OCI-LY3 (cell line): ENCODE measurements at regions not wholly inside any gene's neighbourhood (a gene's known extent, or its start where the extent isn't known, plus 50 kb on each side); places are given as distances from the start of the nearest gene placed in this dataset.

Source experiments
- H2AFZ ChIP-seq: fragments of 200-600, 300-600 bp; shearing (Covaris generic); 2 replicates; pipeline ENCODE4 v1.6.0; 2014; ENCODE audit warnings: antibody characterized with exemption, low read depth, low read length
- H3K27ac ChIP-seq: fragments of 200-600, 300-600 bp; sonication (generic); 2 replicates; pipeline ENCODE4 v1.5.1; 2014; ENCODE audit warnings: mild to moderate bottlenecking, low read length, moderate library complexity, mixed read lengths
- H3K27me3 ChIP-seq: fragments of 200-600, 300-600 bp; sonication (generic); 2 replicates; pipeline ENCODE4 v1.6.1; 2014; ENCODE audit warnings: low read depth, low read length, mixed read lengths
- H3K36me3 ChIP-seq: fragments of 200-600, 300-600 bp; sonication (generic); replicated peaks from 2 replicates; pipeline ENCODE3; 2014; ENCODE audit warnings: low read depth, low read length, mixed read lengths
- H3K4me1 ChIP-seq: fragments of 300-600, 200-600 bp; sonication (generic); 2 replicates; pipeline ENCODE4 v1.6.1; 2014; ENCODE audit warnings: low read length, mixed read lengths
- H3K4me2 ChIP-seq: fragments of 200-600, 300-600 bp; sonication (generic); 2 replicates; pipeline ENCODE4 v1.6.1; 2014; ENCODE audit warnings: low read length, mixed read lengths
- H3K4me3 ChIP-seq: fragments of 300-600, 200-600 bp; sonication (generic); 2 replicates; pipeline ENCODE4 v1.5.1; 2014; ENCODE audit warnings: antibody characterized with exemption, mild to moderate bottlenecking, low read length, moderate library complexity
- H3K79me2 ChIP-seq: fragments of 300-600, 200-600 bp; shearing (Covaris generic); 2 replicates; pipeline ENCODE4 v1.6.1; 2014; ENCODE audit warnings: mild to moderate bottlenecking, low read length, mixed read lengths
- H3K9ac ChIP-seq: fragments of 300-600, 200-600 bp; shearing (Covaris generic); 2 replicates; pipeline ENCODE4 v1.6.0; 2014; ENCODE audit warnings: mild to moderate bottlenecking, low read length, moderate library complexity
- H3K9me3 ChIP-seq: fragments of 200-600, 300-600 bp; shearing (Covaris generic); 2 replicates; pipeline ENCODE4 v1.6.1; 2014; ENCODE audit warnings: low read length, mixed read lengths; ENCODE audit not compliant: insufficient read depth
- H4K20me1 ChIP-seq: fragments of 200-600, 300-600 bp; sonication (generic); 2 replicates; pipeline ENCODE4 v1.6.1; 2016; ENCODE audit warnings: low read length, mixed read lengths; ENCODE audit not compliant: insufficient read depth
- CTCF ChIP-seq: fragments of 200-600, 300-600 bp; sonication (generic); IDR thresholded peaks from 2 replicates; pipeline ENCODE4 v1.5.1; 2014; ENCODE audit warnings: antibody characterized with exemption, low read length, low read depth
- EZH2phosphoT487 ChIP-seq: fragments of 200-600 bp; shearing (Covaris generic); IDR thresholded peaks from 2 replicates; pipeline ENCODE4 v1.6.1; 2018; ENCODE audit warnings: antibody characterized with exemption, mixed run types, low read depth

GRCh38 chr6:33950472-33950881 is 146.7 kb upstream of the MLN start:
- no peaks in the 10 kb centered on the region for H3K9me3 ChIP-seq
- no peaks in the 10 kb centered on the region for H3K79me2 ChIP-seq
- H3K4me3 ChIP-seq = no peak overlapping the region
- no peaks in the 10 kb centered on the region; the same call in 1 of the 2 replicates for H3K4me1 ChIP-seq
- H3K27ac ChIP-seq = no peak overlapping the region
- H3K4me2 ChIP-seq = no peak overlapping the region
- TF ChIP-seq EZH2phosphoT487 (no peak), CTCF (no peak)
- no peaks in the 10 kb centered on the region for H3K36me3 ChIP-seq
- no peaks in the 10 kb centered on the region for H4K20me1 ChIP-seq
- H2AFZ ChIP-seq = no peak overlapping the region
- no peak overlapping the region for H3K9ac ChIP-seq
- H3K27me3 ChIP-seq = no peaks in the 10 kb centered on the region

- H3K9ac ChIP-seq = no peak overlapping the region
- no peaks in the 10 kb centered on the region for H3K36me3 ChIP-seq
- no peak overlapping the region for H3K27ac ChIP-seq
- no peaks in the 10 kb centered on the region; the same call in 1 of the 2 replicates for H3K4me1 ChIP-seq
- no peaks in the 10 kb centered on the region for H3K9me3 ChIP-seq
- H3K4me2 ChIP-seq = no peak overlapping the region
- H3K4me3 ChIP-seq = no peak overlapping the region
- H4K20me1 ChIP-seq = no peaks in the 10 kb centered on the region
- H3K27me3 ChIP-seq = no peaks in the 10 kb centered on the region
- no peaks in the 10 kb centered on the region for H3K79me2 ChIP-seq
- H2AFZ ChIP-seq = no peak overlapping the region
- TF ChIP-seq EZH2phosphoT487 (no peak), CTCF (no peak)
These were observed 146.2 kb upstream of the MLN start for GRCh38 chr6:33949877-33950435.

GRCh38 chr6:33949111-33949510 is 145.3 kb upstream of the MLN start:
- TF ChIP-seq CTCF = no peak
- no peak for TF ChIP-seq EZH2phosphoT487
- no peaks in the 10 kb centered on the region for H4K20me1 ChIP-seq
- H3K27me3 ChIP-seq = no peaks in the 10 kb centered on the region; the same call in 1 of the 2 replicates
- no peak overlapping the region for H3K27ac ChIP-seq
- H3K4me1 ChIP-seq = no peaks in the 10 kb centered on the region
- no peak overlapping the region for H2AFZ ChIP-seq
- no peak overlapping the region for H3K9ac ChIP-seq
- no peaks in the 10 kb centered on the region for H3K36me3 ChIP-seq
- H3K79me2 ChIP-seq = no peaks in the 10 kb centered on the region
- H3K9me3 ChIP-seq = no peaks in the 10 kb centered on the region
- H3K4me3 ChIP-seq = no peak overlapping the region
- no peak overlapping the region for H3K4me2 ChIP-seq

- no peak overlapping the region for H3K9ac ChIP-seq
These were observed 144.3 kb upstream of the MLN start for GRCh38 chr6:33947916-33948594.

More at GRCh38 chr6:33947916-33948594, 144.3 kb upstream of the MLN start:
- Histone ChIP-seq H3K27me3 (peaks cover 6% of the 10 kb centered on the region; the same call in 1 of the 2 replicates), H2AFZ (no peak overlapping the region), H3K27ac (no peak overlapping the region), H3K4me3 (no peak overlapping the region), H3K4me1 (no peaks in the 10 kb centered on the region), H3K9me3 (no peaks in the 10 kb centered on the region), H4K20me1 (no peaks in the 10 kb centered on the region), H3K4me2 (no peak overlapping the region), H3K79me2 (no peaks in the 10 kb centered on the region), H3K36me3 (no peaks in the 10 kb centered on the region)
- TF ChIP-seq CTCF (no peak), EZH2phosphoT487 (no peak)
